ENCODE measurements at regions not wholly inside any gene's neighbourhood (a gene's known extent, or its start where the extent isn't known, plus 50 kb on each side); places are given as distances from the start of the nearest gene placed in this dataset.

DNA sequence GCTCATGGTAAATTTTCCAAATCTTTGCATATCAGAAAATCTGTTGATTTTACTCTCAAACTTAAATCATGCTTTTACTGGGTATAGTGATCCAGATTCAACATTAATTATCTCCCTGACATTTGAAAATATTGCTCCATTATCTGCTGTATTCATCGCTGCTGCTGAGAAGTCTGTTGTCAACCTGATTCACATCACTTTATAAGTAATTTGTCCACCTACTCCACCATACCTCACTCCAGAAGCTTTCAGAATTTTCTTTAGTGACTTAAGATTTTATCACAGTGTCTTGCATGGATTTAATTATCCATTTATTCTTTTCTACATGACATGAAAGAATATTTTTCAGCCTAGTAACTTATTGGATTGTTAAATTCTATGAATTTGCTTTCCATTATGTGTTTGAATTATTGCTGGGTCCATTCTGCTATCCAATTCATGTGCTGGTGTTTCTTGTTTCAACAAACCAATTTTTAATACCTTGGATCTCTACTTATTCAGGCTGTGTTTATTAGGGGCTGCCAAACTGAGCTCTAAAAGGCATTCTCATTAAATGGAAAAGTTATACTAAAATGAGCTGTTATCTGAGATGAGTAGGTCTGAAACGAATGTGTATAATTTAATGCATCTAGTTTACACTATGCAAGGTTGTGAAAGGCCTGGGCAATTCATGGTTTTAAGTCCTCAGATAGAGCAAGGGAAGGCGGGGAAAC lies 519.3 kb upstream of the CDH11 start:
- no peak for TF ChIP-seq GATA2 (IDR thresholded peaks at IDR 0.05; ENCODE audit: low read depth, low read length)
- no peak for TF ChIP-seq GATA3 (IDR thresholded peaks at IDR 0.05; ENCODE audit: low read depth, low read length)

- TF ChIP-seq GATA2 (IDR thresholded peaks at IDR 0.05; ENCODE audit: low read depth, low read length): no peak
- no peak for TF ChIP-seq GATA3 (IDR thresholded peaks at IDR 0.05; ENCODE audit: low read depth, low read length)
These were observed 513.0 kb upstream of the CDH11 start for GRCh38 chr16:65634833-65635232.

GRCh38 chr16:65634291-65634690 lies 512.4 kb upstream of the CDH11 start:
- no peak for TF ChIP-seq GATA2 (IDR thresholded peaks at IDR 0.05; ENCODE audit: low read depth, low read length)
- TF ChIP-seq GATA3 (IDR thresholded peaks at IDR 0.05; ENCODE audit: low read depth, low read length): no peak

DNA sequence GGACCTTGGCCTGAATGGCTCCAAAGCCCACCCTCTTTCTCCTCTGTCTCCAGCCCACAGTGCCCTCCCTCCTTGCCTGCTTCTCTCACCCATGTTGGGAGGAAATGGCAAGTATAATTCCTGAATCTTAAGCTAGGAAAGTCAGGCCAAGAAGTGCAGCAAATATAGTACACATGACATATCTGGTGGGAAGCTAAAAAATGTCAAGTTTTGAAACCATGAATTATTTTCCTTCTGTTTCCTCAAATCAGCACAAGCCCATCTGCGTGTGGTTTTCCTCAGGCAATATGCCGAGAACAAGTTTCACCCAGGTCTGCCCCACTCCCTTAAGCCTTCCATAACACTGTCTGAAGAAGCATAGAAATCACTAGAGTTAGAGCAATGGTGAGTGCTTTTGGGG lies 502.8 kb upstream of the CDH11 start:
- TF ChIP-seq GATA2 (IDR thresholded peaks at IDR 0.05; ENCODE audit: low read depth, low read length): no peak
- no peak for TF ChIP-seq GATA3 (IDR thresholded peaks at IDR 0.05; ENCODE audit: low read depth, low read length)

DNA sequence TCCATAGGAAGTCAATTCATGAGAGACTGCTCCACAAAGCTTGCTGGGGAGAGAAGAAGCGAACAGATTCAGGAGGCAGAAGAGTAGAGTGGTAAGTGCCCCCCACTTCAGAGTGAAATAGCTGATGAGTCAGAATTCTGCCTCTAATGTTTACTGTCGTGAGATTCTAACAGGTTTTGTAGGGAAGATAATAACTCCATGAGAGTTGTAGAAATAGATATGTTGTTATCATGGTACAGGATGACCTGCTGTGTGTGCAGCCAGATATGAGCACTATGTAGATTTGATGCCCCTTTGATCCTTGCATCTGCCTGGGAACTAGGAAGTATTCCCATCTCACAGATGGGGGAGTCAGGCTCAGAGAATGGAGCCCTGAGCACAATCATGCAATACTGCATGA lies 502.4 kb upstream of the CDH11 start:
- no peak for TF ChIP-seq GATA2 (IDR thresholded peaks at IDR 0.05; ENCODE audit: low read depth, low read length)
- no peak for TF ChIP-seq GATA3 (IDR thresholded peaks at IDR 0.05; ENCODE audit: low read depth, low read length)

DNA sequence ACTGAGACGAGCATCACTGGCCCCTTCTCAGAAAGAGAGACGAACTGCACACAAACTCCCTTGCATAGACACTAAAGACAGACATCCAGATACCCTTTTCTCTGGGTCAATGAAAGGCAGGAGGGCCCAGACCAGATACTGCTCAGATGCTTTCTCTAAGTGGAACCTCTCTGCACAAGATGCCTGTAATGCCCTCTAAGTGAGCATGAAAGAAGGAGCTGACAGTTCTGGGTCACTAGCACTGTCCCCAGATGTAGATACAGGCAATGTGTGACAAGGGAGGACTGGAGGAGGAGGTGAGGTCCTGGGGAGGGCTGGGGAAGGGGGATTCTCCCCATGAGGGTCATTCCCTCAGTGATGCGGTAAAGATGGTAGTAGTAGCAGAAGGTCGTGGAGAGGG lies 501.0 kb upstream of the CDH11 start:
- TF ChIP-seq GATA3 (IDR thresholded peaks at IDR 0.05; ENCODE audit: low read depth, low read length): no peak
- TF ChIP-seq GATA2 (IDR thresholded peaks at IDR 0.05; ENCODE audit: low read depth, low read length): no peak

DNA sequence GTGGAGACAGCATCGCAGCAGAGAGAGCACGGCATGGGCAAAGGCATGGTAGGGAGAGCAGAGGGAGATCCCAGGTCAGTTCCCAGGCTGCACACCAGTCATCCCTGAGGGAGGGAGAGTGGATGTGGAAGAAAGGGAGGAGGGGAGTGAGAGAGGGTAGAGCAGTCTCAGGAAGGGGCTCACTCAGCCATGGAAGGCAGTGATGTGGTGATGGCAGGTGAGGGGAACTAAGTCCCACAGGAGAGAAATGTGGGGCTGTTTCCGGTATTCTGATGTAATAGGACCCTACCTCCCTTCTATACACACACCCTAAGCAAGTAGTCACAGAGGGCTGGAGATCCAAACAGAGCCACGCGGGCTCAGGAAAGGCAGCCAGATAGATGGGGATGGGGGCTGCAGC lies 500.3 kb upstream of the CDH11 start:
- TF ChIP-seq GATA2 (IDR thresholded peaks at IDR 0.05; ENCODE audit: low read depth, low read length) (no peak), GATA3 (IDR thresholded peaks at IDR 0.05; ENCODE audit: low read depth, low read length) (no peak)

DNA sequence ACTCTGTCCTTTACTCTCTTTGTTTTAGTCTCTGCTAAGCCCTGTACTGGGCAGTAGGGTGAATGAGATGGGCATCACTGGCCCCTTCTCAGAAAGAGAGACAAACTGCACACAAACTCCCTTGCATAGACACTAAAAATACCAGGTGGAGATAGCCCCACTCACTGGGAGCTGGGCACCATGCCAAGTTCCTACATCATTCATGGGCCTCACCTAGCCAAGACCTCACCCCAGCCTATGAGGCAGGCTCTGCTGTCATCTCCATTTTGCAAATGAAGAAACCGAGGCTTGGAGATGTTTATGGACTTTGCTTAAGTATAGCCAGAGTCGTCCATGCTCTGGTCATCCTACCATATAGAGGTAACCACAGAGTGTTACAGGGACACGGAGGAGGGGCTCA lies 499.8 kb upstream of the CDH11 start:
- no peak for TF ChIP-seq GATA2 (IDR thresholded peaks at IDR 0.05; ENCODE audit: low read depth, low read length)
- no peak for TF ChIP-seq GATA3 (IDR thresholded peaks at IDR 0.05; ENCODE audit: low read depth, low read length)

GRCh38 chr16:65619606-65620005 lies 497.7 kb upstream of the CDH11 start:
- TF ChIP-seq GATA3 (IDR thresholded peaks at IDR 0.05; ENCODE audit: low read depth, low read length): no peak
- no peak for TF ChIP-seq GATA2 (IDR thresholded peaks at IDR 0.05; ENCODE audit: low read depth, low read length)

DNA sequence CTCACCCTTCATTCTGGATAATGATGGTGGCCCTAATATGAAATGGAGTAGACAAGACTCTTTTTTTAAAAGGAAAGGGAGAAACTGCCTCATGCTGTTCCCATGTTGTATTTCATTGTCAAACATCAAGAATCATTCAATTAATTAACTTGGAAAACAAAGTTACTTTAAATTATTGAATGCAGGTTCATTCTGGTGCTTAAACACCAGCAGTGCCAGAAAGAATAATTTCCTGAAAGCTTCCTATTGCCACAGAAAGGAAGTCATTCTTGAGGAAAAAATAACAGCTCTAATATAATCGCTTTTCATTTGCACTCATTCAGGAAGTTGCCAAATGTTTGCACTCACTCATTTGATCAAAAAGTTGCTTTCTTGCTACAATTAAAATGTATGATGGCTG lies 497.1 kb upstream of the CDH11 start:
- TF ChIP-seq GATA3 (IDR thresholded peaks at IDR 0.05; ENCODE audit: low read depth, low read length) (no peak), GATA2 (IDR thresholded peaks at IDR 0.05; ENCODE audit: low read depth, low read length) (no peak)

DNA sequence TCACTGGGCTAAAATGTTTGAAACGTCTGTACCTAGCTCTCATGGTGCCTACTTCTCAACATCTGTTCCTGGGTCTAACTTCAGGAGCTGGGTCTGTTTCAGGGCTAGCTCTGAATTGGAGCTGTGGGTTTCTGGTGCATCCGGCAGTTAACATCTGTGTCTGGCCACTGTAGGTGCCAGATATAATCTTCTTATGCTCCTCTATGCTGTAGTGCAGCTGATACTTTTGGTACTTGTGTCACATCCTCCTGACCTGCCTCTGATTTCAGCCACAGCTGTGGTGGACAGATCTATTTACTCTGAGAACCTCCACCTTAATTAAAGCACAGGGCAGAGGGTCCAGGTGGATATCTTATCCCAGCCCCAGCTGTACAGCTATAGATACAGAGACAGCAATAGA lies 496.5 kb upstream of the CDH11 start:
- TF ChIP-seq GATA2 (IDR thresholded peaks at IDR 0.05; ENCODE audit: low read depth, low read length): peak; percentile 53
- TF ChIP-seq GATA3 (IDR thresholded peaks at IDR 0.05; ENCODE audit: low read depth, low read length): no peak

DNA sequence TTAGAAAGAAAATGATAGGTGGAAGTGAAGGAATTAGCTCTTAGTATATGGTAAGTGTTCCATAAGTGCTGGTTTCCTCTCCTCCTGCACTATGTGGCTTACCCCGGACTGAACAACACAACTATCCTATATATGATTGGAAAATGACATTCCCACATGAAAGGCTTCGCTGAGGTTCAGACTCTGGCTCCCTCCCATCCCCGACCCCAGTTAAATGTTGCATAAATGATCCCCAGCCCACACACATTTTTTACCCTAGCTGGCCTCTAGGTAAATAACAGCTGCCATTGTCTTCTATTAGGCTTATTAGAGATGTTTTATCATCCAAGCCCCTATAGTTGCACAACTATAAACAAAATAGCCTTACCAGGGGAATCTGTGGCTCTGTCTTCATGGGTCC lies 495.6 kb upstream of the CDH11 start:
- TF ChIP-seq GATA3 (IDR thresholded peaks at IDR 0.05; ENCODE audit: low read depth, low read length) (no peak), GATA2 (IDR thresholded peaks at IDR 0.05; ENCODE audit: low read depth, low read length) (no peak)

DNA sequence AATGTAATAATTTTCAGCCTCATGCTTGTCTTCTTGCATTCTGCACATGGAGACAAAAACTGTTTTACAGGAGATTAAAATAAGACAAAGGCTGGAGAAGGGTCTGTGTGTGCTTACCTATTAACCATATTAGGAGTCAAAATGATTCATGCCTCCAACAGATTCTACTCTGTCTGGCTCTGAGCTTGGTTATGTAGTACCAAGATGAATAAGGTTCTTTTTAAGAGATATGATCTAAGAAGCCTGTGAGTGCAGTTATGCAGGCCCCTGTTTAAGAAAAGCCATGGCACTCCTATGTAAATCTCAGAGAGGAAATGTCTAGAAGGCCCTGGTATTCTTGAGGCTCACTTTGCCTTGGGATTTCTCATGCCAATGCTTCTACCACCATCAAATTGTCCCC lies 486.6 kb upstream of the CDH11 start:
- TF ChIP-seq GATA3 (IDR thresholded peaks at IDR 0.05; ENCODE audit: low read depth, low read length) (no peak), GATA2 (IDR thresholded peaks at IDR 0.05; ENCODE audit: low read depth, low read length) (no peak)

- TF ChIP-seq GATA2 (IDR thresholded peaks at IDR 0.05; ENCODE audit: low read depth, low read length): no peak
- TF ChIP-seq GATA3 (IDR thresholded peaks at IDR 0.05; ENCODE audit: low read depth, low read length): no peak
These were observed 482.9 kb upstream of the CDH11 start for GRCh38 chr16:65604771-65605170.

DNA sequence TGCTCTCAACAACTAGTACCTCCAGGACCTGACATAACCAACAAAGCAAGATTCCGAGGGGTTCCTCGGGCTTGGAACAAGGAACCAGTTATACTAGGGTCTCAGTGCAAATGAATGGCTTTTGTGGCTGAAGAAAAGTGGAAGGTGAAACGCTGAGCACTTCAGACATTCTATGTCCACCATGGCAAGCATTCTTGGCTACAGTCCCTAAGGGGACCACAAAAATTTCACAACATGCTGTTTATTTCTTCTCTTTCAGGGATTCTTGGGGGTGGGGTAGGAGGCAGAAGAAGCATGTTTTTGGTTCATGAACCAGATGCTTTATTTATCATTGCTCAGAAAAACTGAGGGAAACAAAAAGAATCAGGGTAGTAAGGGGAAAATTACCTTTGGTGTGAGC lies 479.9 kb upstream of the CDH11 start:
- no peak for TF ChIP-seq GATA3 (IDR thresholded peaks at IDR 0.05; ENCODE audit: low read depth, low read length)

GRCh38 chr16:65600629-65601028 lies 478.8 kb upstream of the CDH11 start:
- TF ChIP-seq GATA2 (IDR thresholded peaks at IDR 0.05; ENCODE audit: low read depth, low read length) (no peak), GATA3 (IDR thresholded peaks at IDR 0.05; ENCODE audit: low read depth, low read length) (no peak)
